VCaP (cell line): ENCODE measurements at regions not wholly inside any gene's neighbourhood (a gene's known extent, or its start where the extent isn't known, plus 50 kb on each side); places are given as distances from the start of the nearest gene placed in this dataset.

ENCODE experiments used
- H3K27ac ChIP-seq: fragments of 450-650 bp; 2 replicates; pipeline ENCODE4 v1.5.1; 2017
- CTCF ChIP-seq: fragments of 450-650 bp; conservative IDR thresholded peaks from 2 replicates; pipeline ENCODE4 v1.5.1; 2017; ENCODE audit warnings: mild to moderate bottlenecking, moderate library complexity

GRCh38 chr2:17328161-17328560 lies 190.1 kb downstream of the RAD51AP2 start:
- no peak overlapping the region for H3K27ac ChIP-seq
- TF ChIP-seq CTCF = no peak

GRCh38 chr2:17327649-17328048 lies 190.6 kb downstream of the RAD51AP2 start:
- no peak for TF ChIP-seq CTCF
- H3K27ac ChIP-seq = no peak overlapping the region

DNA sequence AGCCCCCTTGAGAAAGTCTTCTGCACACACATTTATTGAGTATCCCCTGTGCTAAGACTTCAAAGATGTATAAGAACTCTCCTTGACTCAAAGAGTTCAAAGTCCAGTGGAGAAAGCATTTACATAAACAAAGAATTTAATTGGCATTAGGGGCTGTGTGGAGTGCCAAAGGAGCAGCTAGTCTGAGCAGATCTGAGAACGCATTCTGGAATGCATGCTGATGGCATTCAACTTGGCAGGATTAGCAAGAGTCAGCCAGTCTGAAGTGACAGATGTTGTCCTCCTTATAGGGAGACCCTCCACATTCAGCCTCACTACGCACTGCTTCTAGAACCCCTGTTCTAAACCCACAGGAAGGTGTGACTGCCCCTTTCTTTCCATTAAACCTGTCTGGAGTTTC lies 191.5 kb downstream of the RAD51AP2 start:
- H3K27ac ChIP-seq = no peak overlapping the region
- TF ChIP-seq CTCF = no peak

DNA sequence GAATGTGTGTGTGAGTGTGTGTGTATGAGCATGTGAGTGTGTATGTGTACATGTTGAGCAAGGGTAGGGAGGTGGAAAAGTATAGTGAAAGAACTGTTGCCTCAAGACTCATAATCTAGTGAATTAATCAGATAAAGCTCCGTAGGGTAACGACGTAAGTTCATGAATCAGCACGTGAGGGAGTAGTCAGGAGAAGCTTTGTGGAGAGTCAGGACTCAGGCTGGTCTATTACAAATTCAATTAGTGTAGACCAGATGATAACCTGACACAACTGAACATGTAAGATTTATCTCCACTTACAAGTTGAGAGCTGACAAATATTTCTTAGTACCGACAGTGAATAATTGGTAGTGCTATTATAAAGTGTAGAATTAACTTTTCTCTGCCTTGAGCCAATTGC lies 194.5 kb downstream of the RAD51AP2 start:
- H3K27ac ChIP-seq = no peak overlapping the region
- no peak for TF ChIP-seq CTCF

DNA sequence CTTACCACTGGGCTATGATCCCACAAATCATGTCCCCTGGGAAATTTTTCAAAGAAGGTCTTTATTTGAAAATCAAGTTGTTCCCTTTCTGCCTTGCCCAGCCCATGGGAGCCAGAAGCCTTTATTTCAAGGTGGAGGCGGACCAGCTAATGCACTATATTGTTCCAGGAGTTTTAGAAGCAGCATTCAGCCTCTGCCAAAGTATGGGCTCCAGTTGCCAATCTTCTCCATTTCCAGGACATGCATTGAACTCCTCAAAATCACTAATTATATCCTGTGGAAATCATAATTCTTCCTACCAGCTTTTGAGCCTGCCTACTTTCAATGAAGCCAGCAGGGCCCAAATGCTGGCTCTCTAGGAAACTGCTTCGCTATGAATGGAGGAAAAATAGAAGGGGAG lies 195.8 kb downstream of the RAD51AP2 start:
- no peak for TF ChIP-seq CTCF
- no peak overlapping the region for H3K27ac ChIP-seq

GRCh38 chr2:17319090-17319489 lies 199.2 kb downstream of the RAD51AP2 start:
- no peak for TF ChIP-seq CTCF
- H3K27ac ChIP-seq = peak overlapping the region; percentile 79

DNA sequence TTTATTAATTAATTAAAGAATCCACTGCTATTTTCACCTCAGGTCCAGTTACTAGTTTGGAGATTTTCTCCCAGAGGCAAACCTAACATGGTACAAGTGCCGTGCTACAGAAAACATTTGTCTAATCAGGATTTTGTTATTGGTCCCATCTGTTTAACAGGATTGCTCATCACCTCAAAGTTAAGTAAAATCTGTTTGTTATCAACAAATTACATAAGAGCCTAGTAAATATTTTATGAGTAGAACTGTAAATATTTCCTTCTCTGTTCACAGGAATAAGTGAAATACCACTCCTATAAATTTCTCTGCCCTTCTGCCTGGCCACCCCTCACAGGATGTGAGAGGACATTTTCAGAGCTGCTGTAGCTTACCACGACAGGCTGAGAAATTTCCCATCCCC lies 200.2 kb downstream of the RAD51AP2 start:
- H3K27ac ChIP-seq = peak overlapping the region; percentile 79
- TF ChIP-seq CTCF = no peak
